ENCODE measurements at regions not wholly inside any gene's neighbourhood (a gene's known extent, or its start where the extent isn't known, plus 50 kb on each side); places are given as distances from the start of the nearest gene placed in this dataset.

GRCh38 chr2:234626566-234627130 lies 129.8 kb upstream of the ARL4C start:
- TF ChIP-seq CTCF (IDR thresholded peaks at IDR 0.05) = no peak
- no peak for TF ChIP-seq EP300 (IDR thresholded peaks at IDR 0.05; ENCODE audit: low read depth)
- TF ChIP-seq POLR2A (IDR thresholded peaks at IDR 0.05) = no peak
- no peak for TF ChIP-seq POLR2AphosphoS5 (IDR thresholded peaks at IDR 0.05)

All from transverse colon (tissue), 4 donors.